GM23248 (cell line): ENCODE measurements at regions not wholly inside any gene's neighbourhood (a gene's known extent, or its start where the extent isn't known, plus 50 kb on each side); places are given as distances from the start of the nearest gene placed in this dataset.
A peak's percentile ranks its signal among the peaks of the same experiment; 100 is the strongest.

Source experiments
- DNase-seq: peaks from one replicate; pipeline ENCODE4 v3.0.0-alpha.2; 2015
- H2AFZ ChIP-seq: fragments of 200-600 bp; sonication (generic); 2 replicates; pipeline ENCODE4 v1.6.1; 2016; ENCODE audit warnings: antibody characterized with exemption
- H3F3A ChIP-seq: fragments of 200-600 bp; sonication (generic); 2 replicates; pipeline ENCODE4 v1.6.1; 2016; ENCODE audit warnings: mild to moderate bottlenecking, antibody characterized with exemption, mixed run types; ENCODE audit not compliant: insufficient read depth
- H3K27ac ChIP-seq: fragments of 200-600 bp; sonication (generic); 2 replicates; pipeline ENCODE4 v1.5.1; 2016; ENCODE audit warnings: mild to moderate bottlenecking
- H3K27me3 ChIP-seq: fragments of 200-600 bp; sonication (generic); replicated peaks from 2 replicates; pipeline ENCODE4 v1.6.1; 2016; ENCODE audit warnings: mild to moderate bottlenecking; ENCODE audit not compliant: insufficient read depth
- H3K36me3 ChIP-seq: fragments of 200-600 bp; sonication (generic); 2 replicates; pipeline ENCODE4 v1.6.1; 2016; ENCODE audit warnings: low read depth, mild to moderate bottlenecking
- H3K4me1 ChIP-seq: fragments of 200-600 bp; sonication (generic); 2 replicates; pipeline ENCODE4 v1.6.1; 2016; ENCODE audit warnings: mild to moderate bottlenecking; ENCODE audit not compliant: insufficient read depth
- H3K4me2 ChIP-seq: fragments of 200-600 bp; sonication (generic); one replicate; pipeline ENCODE4 v1.6.1; 2016; ENCODE audit warnings: mild to moderate bottlenecking; ENCODE audit not compliant: unreplicated experiment
- H3K4me3 ChIP-seq: fragments of 200-600 bp; sonication (generic); 2 replicates; pipeline ENCODE4 v1.5.1; 2016; ENCODE audit warnings: mild to moderate bottlenecking
- H3K79me2 ChIP-seq: fragments of 200-600 bp; sonication (generic); 2 replicates; pipeline ENCODE4 v1.6.1; 2016; ENCODE audit warnings: mild to moderate bottlenecking; ENCODE audit not compliant: insufficient read depth
- H3K9ac ChIP-seq: fragments of 200-600 bp; sonication (generic); 2 replicates; pipeline ENCODE4 v1.6.1; 2016; ENCODE audit warnings: mild to moderate bottlenecking
- H3K9me2 ChIP-seq: fragments of 200-600 bp; sonication (generic); 2 replicates; pipeline ENCODE4 v1.6.1; 2016; ENCODE audit warnings: mixed run types, mild to moderate bottlenecking, moderate library complexity; ENCODE audit not compliant: insufficient read depth
- H3K9me3 ChIP-seq: fragments of 200-600 bp; sonication (generic); one replicate; pipeline ENCODE4 v1.6.1; 2017; ENCODE audit warnings: low read depth
- H4K20me1 ChIP-seq: fragments of 200-600 bp; sonication (generic); 2 replicates; pipeline ENCODE4 v1.6.0; 2016; ENCODE audit not compliant: insufficient read depth
- EZH2 ChIP-seq: fragments of 200-600 bp; sonication (generic); IDR thresholded peaks from 2 replicates; pipeline ENCODE4 v1.6.1; 2018; ENCODE audit warnings: antibody characterized with exemption, mild to moderate bottlenecking; ENCODE audit not compliant: insufficient read depth, poor library complexity, severe bottlenecking
- EZH2phosphoT487 ChIP-seq: fragments of 200-600 bp; sonication (generic); IDR thresholded peaks from 2 replicates; pipeline ENCODE4 v1.6.1; 2018; ENCODE audit warnings: antibody characterized with exemption, moderate library complexity, mild to moderate bottlenecking, low read depth; ENCODE audit not compliant: insufficient read depth
- WGBS, 2 experiments: methylation state at CpG; one replicate each; pipeline ENCODE4 v1.1.6; 2015 to 2017; ENCODE audit warnings: low lambda C conversion rate in 2 of 2, low coverage in 1 of 2; ENCODE audit errors: missing lambda C conversion rate in 2 of 2; 5-methylcytosine and 5-hydroxymethylcytosine counted together
- in situ Hi-C: fragments of 300-500 bp; cut with MboI; formaldehyde crosslinking; loops from 2 replicates; pipeline ENCODE4 v1.15.0; 2020

DNA sequence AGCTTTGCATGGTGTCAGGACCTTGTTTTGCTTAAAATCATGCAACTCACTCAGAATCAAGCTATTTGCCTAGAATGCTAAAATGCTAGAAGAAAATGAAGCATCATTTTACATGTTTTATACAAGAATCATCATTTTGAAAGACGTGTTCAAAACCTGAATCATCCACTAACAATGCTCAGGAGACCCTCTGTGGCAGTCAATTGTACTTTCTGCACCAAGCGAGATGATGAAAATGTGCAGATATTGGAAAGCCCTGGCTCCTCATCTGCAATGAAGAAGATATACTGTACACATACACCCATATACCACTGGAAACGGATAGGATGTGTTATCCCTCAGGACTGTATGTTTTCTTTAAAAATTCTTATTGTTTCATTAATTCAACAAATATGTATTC is 92.7 kb downstream of the DYRK2 start:
- DNase-seq = no peak
- in situ Hi-C loops = no loop called here
- no peaks in the 10 kb centered on the region for H3F3A ChIP-seq
- no peaks in the 10 kb centered on the region for H4K20me1 ChIP-seq
- H3K9me3 ChIP-seq = no peaks in the 10 kb centered on the region
- no peaks in the 10 kb centered on the region for H3K27me3 ChIP-seq
- TF ChIP-seq EZH2 (no peak), EZH2phosphoT487 (no peak)
- WGBS, 2 experiments = 70 to 76% methylated on average over 3 of the region's 3 CpGs
- H3K79me2 ChIP-seq = no peaks in the 10 kb centered on the region
- no peak overlapping the region for H3K4me3 ChIP-seq
- no peaks in the 10 kb centered on the region for H3K9me2 ChIP-seq
- H3K4me2 ChIP-seq = no peak overlapping the region
- no peak overlapping the region for H2AFZ ChIP-seq
- no peaks in the 10 kb centered on the region for H3K4me1 ChIP-seq
- no peak overlapping the region for H3K27ac ChIP-seq
- no peaks in the 10 kb centered on the region for H3K36me3 ChIP-seq
- H3K9ac ChIP-seq = no peak overlapping the region

DNA sequence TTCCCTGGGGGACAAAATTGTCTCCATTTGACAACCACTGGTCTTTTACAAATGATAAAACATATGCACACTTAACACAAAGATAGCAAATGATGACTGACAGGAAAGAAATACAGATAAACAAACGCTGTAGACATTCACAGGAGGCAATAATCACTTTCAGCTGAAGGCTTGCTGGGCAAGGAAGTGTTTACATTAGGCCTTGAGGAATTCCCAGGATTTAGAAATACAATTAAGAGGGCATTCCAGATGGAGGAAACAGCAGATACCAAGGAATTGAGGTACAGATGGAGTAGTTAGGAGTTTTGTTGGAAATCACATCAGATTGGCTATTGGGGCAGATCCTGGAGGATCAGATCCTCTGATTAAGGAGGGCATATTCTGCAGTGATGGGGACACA is 93.9 kb downstream of the DYRK2 start:
- Histone ChIP-seq H3K9me3 (no peaks in the 10 kb centered on the region), H3K4me3 (no peak overlapping the region), H2AFZ (no peak overlapping the region), H3K9me2 (no peaks in the 10 kb centered on the region), H3K4me1 (peaks cover 3% of the 10 kb centered on the region), H3K79me2 (no peaks in the 10 kb centered on the region), H3K27me3 (no peaks in the 10 kb centered on the region), H3F3A (peaks cover 4% of the 10 kb centered on the region), H4K20me1 (no peaks in the 10 kb centered on the region), H3K27ac (no peak overlapping the region), H3K36me3 (no peaks in the 10 kb centered on the region), H3K4me2 (no peak overlapping the region), H3K9ac (no peak overlapping the region)
- in situ Hi-C loops = no loop called here
- 4 to 7% methylated on average over 1 of the region's 1 CpG for WGBS, 2 experiments
- DNase-seq = no peak
- TF ChIP-seq EZH2phosphoT487 (no peak), EZH2 (no peak)

DNA sequence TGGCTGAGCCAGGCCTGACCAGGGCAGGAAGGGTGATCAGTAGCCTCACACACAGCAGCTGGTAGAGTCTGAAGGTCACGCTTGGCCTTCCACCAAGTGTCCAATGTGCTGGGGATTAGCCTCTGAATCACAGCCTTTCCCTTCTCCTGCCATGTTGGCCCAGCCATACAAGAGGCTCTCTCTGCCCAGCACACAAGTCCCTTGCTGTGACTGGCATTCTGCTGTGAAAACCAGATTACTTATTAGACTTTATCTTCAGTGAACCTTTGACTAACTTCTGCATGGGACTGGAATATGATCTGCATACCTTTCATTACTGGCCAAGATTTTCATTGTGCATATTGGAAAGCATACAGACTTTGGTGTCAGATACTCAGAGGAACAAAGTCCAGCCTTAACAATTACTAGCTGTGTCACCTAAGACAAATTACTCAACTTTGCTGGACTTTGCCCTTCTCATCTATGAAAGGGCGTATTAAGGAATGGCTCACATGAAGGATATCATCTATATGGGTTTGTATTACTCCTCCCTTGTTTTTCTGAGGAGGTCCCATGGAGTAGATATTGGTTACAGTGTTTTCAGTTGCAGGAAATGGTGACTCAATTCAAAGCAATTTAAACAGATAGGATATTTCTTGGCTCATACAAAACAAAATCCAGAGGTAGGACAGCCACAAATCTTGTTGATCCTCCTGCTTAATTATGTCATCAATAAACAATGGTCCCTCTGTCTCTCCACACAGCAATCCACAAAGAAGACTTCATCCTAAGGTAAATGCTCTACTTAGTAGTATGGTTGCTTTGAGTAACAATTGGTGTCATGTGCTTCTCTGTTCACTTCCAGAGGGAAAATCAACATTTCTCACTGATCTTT is 99.6 kb downstream of the DYRK2 start:
- Histone ChIP-seq H3K9me2 (no peaks in the 10 kb centered on the region; the same call in 1 of the 2 replicates), H3K4me3 (no peak overlapping the region), H3K79me2 (no peaks in the 10 kb centered on the region), H3K27ac (peak overlapping the region; percentile 29), H3K4me1 (peaks cover 19% of the 10 kb centered on the region), H3K4me2 (peak overlapping the region; percentile 33), H2AFZ (0 out of 2 replicates have a peak overlapping the region, but pooled peaks have one; percentile 6), H3K9ac (no peak overlapping the region), H4K20me1 (no peaks in the 10 kb centered on the region), H3K36me3 (no peaks in the 10 kb centered on the region), H3F3A (peaks cover 16% of the 10 kb centered on the region), H3K27me3 (no peaks in the 10 kb centered on the region), H3K9me3 (no peaks in the 10 kb centered on the region)
- TF ChIP-seq EZH2 (no peak), EZH2phosphoT487 (no peak)
- in situ Hi-C loops = no loop called here
- peak; percentile 65 for DNase-seq
- WGBS, 2 experiments = 55 to 62% methylated on average over 2 of the region's 2 CpGs

DNA sequence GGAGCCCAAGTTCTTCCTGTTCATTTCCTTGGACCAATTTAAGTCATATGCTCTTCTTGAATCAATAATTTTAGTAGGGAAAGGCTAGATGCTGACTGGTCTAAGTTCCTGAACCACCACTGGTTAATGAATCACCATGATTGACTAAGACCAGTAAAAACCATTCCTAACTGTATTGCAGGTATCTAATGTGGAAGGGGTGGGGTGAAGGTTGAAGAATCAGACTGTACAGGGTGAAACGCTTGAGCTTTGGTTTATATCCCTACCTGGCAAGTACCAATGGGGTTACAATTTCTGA is 100.1 kb downstream of the DYRK2 start:
- WGBS, 2 experiments = 97 to 100% methylated on average over 1 of the region's 1 CpG
- peak overlapping the region; percentile 29; the same call in 1 of the 2 replicates for H3K27ac ChIP-seq

More for the DNA sequence above, 100.1 kb downstream of the DYRK2 start:
- in situ Hi-C loops = no loop called here
- Histone ChIP-seq H3K9me3 (no peaks in the 10 kb centered on the region), H3K9me2 (no peaks in the 10 kb centered on the region; the same call in 1 of the 2 replicates), H3K4me3 (no peak overlapping the region), H3K27me3 (no peaks in the 10 kb centered on the region), H4K20me1 (no peaks in the 10 kb centered on the region), H3K9ac (no peak overlapping the region), H3K79me2 (no peaks in the 10 kb centered on the region), H3K4me2 (peak overlapping the region; percentile 33), H3K4me1 (peaks cover 19% of the 10 kb centered on the region), H3F3A (peaks cover 16% of the 10 kb centered on the region), H2AFZ (no peak overlapping the region), H3K36me3 (no peaks in the 10 kb centered on the region)
- TF ChIP-seq EZH2 (no peak), EZH2phosphoT487 (no peak)
- DNase-seq = peak; percentile 39
